GM23338 (cell line): ENCODE measurements at regions not wholly inside any gene's neighbourhood (a gene's known extent, or its start where the extent isn't known, plus 50 kb on each side); places are given as distances from the start of the nearest gene placed in this dataset.

Experiments used
- ATAC-seq: fragments of 200-7000 bp; cut with Tn5 transposase; 3 replicates; pipeline ENCODE4 v1.9.1; 2020
- DNase-seq: peaks from one replicate; pipeline ENCODE4 v3.0.0-alpha.2; 2015; ENCODE audit warnings: low spot score
- H2AFZ ChIP-seq: fragments of 200-600 bp; sonication (generic); 2 replicates; pipeline ENCODE4 v1.8.0; 2016; ENCODE audit warnings: antibody characterized with exemption, mild to moderate bottlenecking, moderate library complexity
- H3F3A ChIP-seq: fragments of 200-600 bp; sonication (generic); replicated peaks from 2 replicates; pipeline ENCODE4 v1.8.0; 2017; ENCODE audit warnings: antibody characterized with exemption, mixed run types, low read depth
- H3K27ac ChIP-seq: fragments of 200-600 bp; sonication (generic); 2 replicates; pipeline ENCODE4 v1.6.1; 2016; ENCODE audit warnings: low read depth
- H3K27me3 ChIP-seq: fragments of 200-600 bp; sonication (generic); 2 replicates; pipeline ENCODE4 v1.8.0; 2016; ENCODE audit warnings: mild to moderate bottlenecking, mixed run types, moderate library complexity; ENCODE audit not compliant: insufficient read depth
- H3K36me3 ChIP-seq: fragments of 200-600 bp; sonication (generic); 2 replicates; pipeline ENCODE4 v1.8.0; 2016; ENCODE audit warnings: mild to moderate bottlenecking; ENCODE audit not compliant: insufficient read depth
- H3K4me1 ChIP-seq: fragments of 200-600 bp; sonication (generic); 2 replicates; pipeline ENCODE4 v1.8.0; 2016; ENCODE audit warnings: mild to moderate bottlenecking, moderate library complexity; ENCODE audit not compliant: insufficient read depth
- H3K4me2 ChIP-seq: fragments of 200-600 bp; sonication (generic); 2 replicates; pipeline ENCODE4 v1.7.1; 2017; ENCODE audit warnings: mixed run types
- H3K4me3 ChIP-seq: fragments of 200-600 bp; sonication (generic); 2 replicates; pipeline ENCODE4 v1.6.1; 2016; ENCODE audit warnings: mixed run types
- H3K79me2 ChIP-seq: fragments of 200-600 bp; sonication (generic); replicated peaks from 2 replicates; pipeline ENCODE4 v1.8.0; 2017; ENCODE audit warnings: mild to moderate bottlenecking; ENCODE audit not compliant: insufficient read depth
- H3K9me2 ChIP-seq: fragments of 200-600 bp; sonication (generic); 2 replicates; pipeline ENCODE4 v1.8.0; 2017; ENCODE audit not compliant: insufficient read depth
- H4K20me1 ChIP-seq: fragments of 200-600 bp; sonication (generic); replicated peaks from 2 replicates; pipeline ENCODE4 v1.8.0; 2017; ENCODE audit warnings: mild to moderate bottlenecking; ENCODE audit not compliant: insufficient read depth
- H3K27ac Mint-ChIP-seq: 2 replicates; pipeline ENCODE4 v1.8.0; 2020; ENCODE audit warnings: inconsistent platforms, mild to moderate bottlenecking, moderate library complexity, mixed read lengths
- H3K27me3 Mint-ChIP-seq: 3 replicates; pipeline ENCODE4 v1.8.0; 2022; ENCODE audit warnings: low read depth, mild to moderate bottlenecking, moderate library complexity, mixed read lengths, inconsistent platforms; ENCODE audit not compliant: insufficient read depth, poor library complexity
- H3K36me3 Mint-ChIP-seq: 3 replicates; pipeline ENCODE4 v1.8.0; 2021; ENCODE audit warnings: low read depth, mild to moderate bottlenecking, inconsistent platforms, moderate library complexity, mixed read lengths
- H3K4me1 Mint-ChIP-seq: 3 replicates; pipeline ENCODE4 v1.8.0; 2020; ENCODE audit warnings: mild to moderate bottlenecking, inconsistent platforms, mixed read lengths
- H3K4me3 Mint-ChIP-seq: 3 replicates; pipeline ENCODE4 v1.8.0; 2021; ENCODE audit warnings: moderate library complexity, mild to moderate bottlenecking, inconsistent platforms, mixed read lengths
- H3K9me3 Mint-ChIP-seq: 3 replicates; pipeline ENCODE4 v1.8.0; 2020; ENCODE audit warnings: moderate library complexity, mild to moderate bottlenecking, inconsistent platforms, mixed read lengths
- CREB1 ChIP-seq: fragments of 250-450 bp; sonication (Bioruptor Pico); IDR thresholded peaks from 2 replicates; pipeline ENCODE4 v1.5.0; 2020; ENCODE audit warnings: low read depth, mild to moderate bottlenecking, moderate library complexity
- CTCF ChIP-seq, 2 experiments: fragments of 200-600 bp in 1 of 2; sonication (generic) in 1 of 2; conservative IDR thresholded peaks; 2 replicates each; pipeline versions ENCODE4 v1.5.1 to v1.6.1; 2016 to 2017; ENCODE audit warnings: antibody characterized with exemption in 2 of 2, low read depth in 2 of 2, mild to moderate bottlenecking in 2 of 2, moderate library complexity in 1 of 2
- ETS1 ChIP-seq: IDR thresholded peaks from 2 replicates; pipeline ENCODE4 v1.6.1; 2016; ENCODE audit warnings: antibody characterized with exemption
- JUNB ChIP-seq: IDR thresholded peaks from one replicate; pipeline ENCODE4 v1.6.1; 2016; ENCODE audit warnings: antibody characterized with exemption; ENCODE audit not compliant: unreplicated experiment
- NANOG ChIP-seq: IDR thresholded peaks from 2 replicates; pipeline ENCODE4 v1.6.1; 2016; ENCODE audit warnings: antibody characterized with exemption, borderline replicate concordance
- POLR2AphosphoS5 ChIP-seq: IDR thresholded peaks from 2 replicates; pipeline ENCODE4 v1.6.1; 2016; ENCODE audit warnings: antibody characterized with exemption, low read depth
- REST ChIP-seq: IDR thresholded peaks from one replicate; pipeline ENCODE4 v1.6.1; 2018; ENCODE audit warnings: antibody characterized with exemption; ENCODE audit not compliant: unreplicated experiment
- ZNF331 ChIP-seq: fragments of 250-450 bp; sonication (Bioruptor Pico); IDR thresholded peaks from 2 replicates; pipeline ENCODE4 v1.5.0; 2020; ENCODE audit warnings: low read depth, mild to moderate bottlenecking, moderate library complexity

GRCh38 chr16:63737633-63738032 is 1384.2 kb downstream of the CDH11 start (continued):
- TF ChIP-seq REST (no peak), CREB1 (CRISPR knock-in tag) (no peak), JUNB (no peak), POLR2AphosphoS5 (no peak), ZNF331 (CRISPR knock-in tag) (no peak), CTCF (conservative IDR thresholded peaks at IDR 0.05; ENCODE audit: low read depth in 2 of 2) (no peak), NANOG (no peak), ETS1 (no peak)

GRCh38 chr16:63735456-63735855 is 1386.4 kb downstream of the CDH11 start:
- ATAC-seq (no peak), DNase-seq (no peak)
- Mint-ChIP-seq H3K9me3 (no peaks in the 10 kb centered on the region; the same call in 2 of the 3 replicates), H3K36me3 (no peaks in the 10 kb centered on the region), H3K27ac (no peak overlapping the region), H3K27me3 (no peaks in the 10 kb centered on the region), H3K4me1 (no peaks in the 10 kb centered on the region), H3K4me3 (no peak overlapping the region)
- H3K4me3 ChIP-seq, result no peak overlapping the region
- H3K36me3 ChIP-seq, result no peaks in the 10 kb centered on the region
- no peak overlapping the region for H2AFZ ChIP-seq
- peaks cover 13% of the 10 kb centered on the region for H3K9me2 ChIP-seq
- no peak overlapping the region for H3K27ac ChIP-seq
- H3K4me1 ChIP-seq, result no peaks in the 10 kb centered on the region
- no peak overlapping the region for H3K4me2 ChIP-seq
- no peak for TF ChIP-seq CREB1 (CRISPR knock-in tag)
- H3K27me3 ChIP-seq, result no peaks in the 10 kb centered on the region
- no peaks in the 10 kb centered on the region for H3K79me2 ChIP-seq
- no peaks in the 10 kb centered on the region for H4K20me1 ChIP-seq
- no peaks in the 10 kb centered on the region for H3F3A ChIP-seq
